HG02885 (cell line): ENCODE measurements at regions not wholly inside any gene's neighbourhood (a gene's known extent, or its start where the extent isn't known, plus 50 kb on each side); places are given as distances from the start of the nearest gene placed in this dataset.

Experiments used
- ATAC-seq: cut with Tn5 transposase; IDR thresholded peaks from one replicate; pipeline ENCODE4 v1.9.1; 2021; ENCODE audit warnings: mild to moderate bottlenecking; ENCODE audit not compliant: unreplicated experiment, poor library complexity

- ATAC-seq: no peak
These were observed 50.1 kb upstream of the ELN start for GRCh38 chr7:73977619-73978618.
